Ishikawa (cell line): ENCODE measurements at regions not wholly inside any gene's neighbourhood (a gene's known extent, or its start where the extent isn't known, plus 50 kb on each side); places are given as distances from the start of the nearest gene placed in this dataset.

ENCODE experiments used
- CEBPB ChIP-seq: IDR thresholded peaks from 2 replicates; pipeline ENCODE4 v1.6.1; 2012
- EGR1 ChIP-seq: IDR thresholded peaks from 2 replicates; pipeline ENCODE4 v1.6.1; 2012
- EP300 ChIP-seq: IDR thresholded peaks from 2 replicates; pipeline ENCODE4 v1.6.1; 2012; ENCODE audit warnings: borderline replicate concordance

GRCh38 chr5:57989378-57989777, 470.5 kb downstream of the PLK2 start:
- no peak for TF ChIP-seq EP300
- TF ChIP-seq CEBPB, result no peak
- no peak for TF ChIP-seq EGR1
